ENCODE measurements at regions not wholly inside any gene's neighbourhood (a gene's known extent, or its start where the extent isn't known, plus 50 kb on each side); places are given as distances from the start of the nearest gene placed in this dataset.

DNA sequence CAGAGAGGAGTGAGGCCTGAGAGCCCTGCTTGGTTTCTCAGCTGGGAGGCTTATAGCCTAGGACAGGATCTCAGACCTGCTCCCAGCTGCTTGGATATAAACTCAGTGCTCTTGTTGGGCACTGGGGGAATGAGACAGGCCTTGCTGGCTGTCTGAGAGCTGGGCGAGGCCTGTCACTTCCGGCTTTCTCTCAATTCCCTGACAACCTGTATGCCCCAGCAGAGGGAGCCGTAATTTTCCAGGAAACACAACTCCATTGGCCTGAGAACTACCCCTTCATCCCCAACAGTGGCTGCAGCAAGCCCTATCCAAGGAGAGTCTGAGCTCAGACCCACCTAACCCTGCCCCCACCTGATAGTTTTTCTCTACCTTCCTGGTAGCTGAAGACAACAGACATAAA lies 258.3 kb upstream of the STXBP6 start:
- Histone ChIP-seq H3K79me2 (ENCODE audit: control insufficient read depth, insufficient read depth, low read length) (no peaks in the 10 kb centered on the region), H3K4me3 (no peak overlapping the region), H3K9ac (ENCODE audit: insufficient read depth in 1 of 2, low read depth in 2 of 2, low read length in 2 of 2) (no peak overlapping the region), H3K4me2 (ENCODE audit: insufficient read depth, low read length) (no peak overlapping the region), H3K4me1 (replicated peaks in 1 of 2; ENCODE audit: control insufficient read depth in 2 of 2, insufficient read depth in 2 of 2, low read length in 2 of 2) (no peaks in the 10 kb centered on the region), H3K27ac (ENCODE audit: extremely low read depth, low read depth, low read length) (no peak overlapping the region), H2AFZ (ENCODE audit: low read depth, low read length) (no peak overlapping the region), H3K36me3 (ENCODE audit: control insufficient read depth, insufficient read depth, low read length) (no peaks in the 10 kb centered on the region), H3K27me3 (ENCODE audit: control insufficient read depth in 2 of 2, insufficient read depth in 2 of 2, low read length in 2 of 2) (no peaks in the 10 kb centered on the region), H3K9me3 (replicated peaks; ENCODE audit: control insufficient read depth, insufficient read depth, low read depth, low read length) (no peaks in the 10 kb centered on the region), H4K20me1 (replicated peaks; ENCODE audit: control insufficient read depth, insufficient read depth, low read length) (no peaks in the 10 kb centered on the region), H3K9me1 (ENCODE audit: control insufficient read depth, insufficient read depth, low read length) (no peaks in the 10 kb centered on the region)
- intact Hi-C loops (cut with micrococcal nuclease) (no loop called here), in situ Hi-C loops (cut with MboI) (no loop called here)
- ChIA-PET POLR2A (no interaction called here), CTCF (ENCODE audit: low intra/inter-chr PET ratio) (no interaction called here)
- ATAC-seq: no peak
- no TSS peak for BruUV-seq (replicated peaks)
- no peak for DNase-seq (ENCODE audit: extremely low read depth in 1 of 4, low spot score in 3 of 4)
- no peak for FAIRE-seq
- WGBS (ENCODE audit: insufficient coverage, low coverage, missing lambda C conversion rate): 0% methylated on average over 3 of the region's 3 CpGs
- TF ChIP-seq, protein P1, sequence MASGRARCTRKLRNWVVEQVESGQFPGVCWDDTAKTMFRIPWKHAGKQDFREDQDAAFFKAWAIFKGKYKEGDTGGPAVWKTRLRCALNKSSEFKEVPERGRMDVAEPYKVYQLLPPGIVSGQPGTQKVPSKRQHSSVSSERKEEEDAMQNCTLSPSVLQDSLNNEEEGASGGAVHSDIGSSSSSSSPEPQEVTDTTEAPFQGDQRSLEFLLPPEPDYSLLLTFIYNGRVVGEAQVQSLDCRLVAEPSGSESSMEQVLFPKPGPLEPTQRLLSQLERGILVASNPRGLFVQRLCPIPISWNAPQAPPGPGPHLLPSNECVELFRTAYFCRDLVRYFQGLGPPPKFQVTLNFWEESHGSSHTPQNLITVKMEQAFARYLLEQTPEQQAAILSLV (tag; IDR thresholded peaks at IDR 0.05): no peak
- TF ChIP-seq YY1 (IDR thresholded peaks at IDR 0.05; ENCODE audit: borderline replicate concordance in 1 of 3, control insufficient read depth in 1 of 3, extremely low read depth in 1 of 3, insufficient read depth in 3 of 3, insufficient read length in 1 of 3, insufficient replicate concordance in 2 of 3, low read depth in 1 of 3, low read length in 2 of 3) (no peak), NFYB (IDR thresholded peaks at IDR 0.05; ENCODE audit: extremely low read depth, insufficient read length) (no peak), ZKSCAN1 (IDR thresholded peaks at IDR 0.05; ENCODE audit: low read depth, low read length) (no peak), SIN3A (IDR thresholded peaks at IDR 0.05; ENCODE audit: borderline replicate concordance in 2 of 2, control insufficient read depth in 1 of 2, low read depth in 2 of 2, low read length in 2 of 2) (no peak), IRF2 (CRISPR knock-in tag; IDR thresholded peaks at IDR 0.05) (no peak), DACH1 (IDR thresholded peaks at IDR 0.05; ENCODE audit: partially characterized antibody) (no peak), ZNF224 (CRISPR knock-in tag; IDR thresholded peaks at IDR 0.05) (no peak), ZNF197 (CRISPR knock-in tag; IDR thresholded peaks at IDR 0.05; ENCODE audit: low read depth) (no peak), TCFL5 (CRISPR knock-in tag; conservative IDR thresholded peaks at IDR 0.05) (no peak), TCF7L2 (IDR thresholded peaks at IDR 0.05; ENCODE audit: low read depth, low read length) (no peak)
- TF ChIP-seq, protein P2, sequence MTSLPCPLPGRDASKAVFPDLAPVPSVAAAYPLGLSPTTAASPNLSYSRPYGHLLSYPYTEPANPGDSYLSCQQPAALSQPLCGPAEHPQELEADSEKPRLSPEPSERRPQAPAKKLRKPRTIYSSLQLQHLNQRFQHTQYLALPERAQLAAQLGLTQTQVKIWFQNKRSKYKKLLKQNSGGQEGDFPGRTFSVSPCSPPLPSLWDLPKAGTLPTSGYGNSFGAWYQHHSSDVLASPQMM (CRISPR knock-in tag; IDR thresholded peaks at IDR 0.05): no peak
- TF ChIP-seq, protein P3, sequence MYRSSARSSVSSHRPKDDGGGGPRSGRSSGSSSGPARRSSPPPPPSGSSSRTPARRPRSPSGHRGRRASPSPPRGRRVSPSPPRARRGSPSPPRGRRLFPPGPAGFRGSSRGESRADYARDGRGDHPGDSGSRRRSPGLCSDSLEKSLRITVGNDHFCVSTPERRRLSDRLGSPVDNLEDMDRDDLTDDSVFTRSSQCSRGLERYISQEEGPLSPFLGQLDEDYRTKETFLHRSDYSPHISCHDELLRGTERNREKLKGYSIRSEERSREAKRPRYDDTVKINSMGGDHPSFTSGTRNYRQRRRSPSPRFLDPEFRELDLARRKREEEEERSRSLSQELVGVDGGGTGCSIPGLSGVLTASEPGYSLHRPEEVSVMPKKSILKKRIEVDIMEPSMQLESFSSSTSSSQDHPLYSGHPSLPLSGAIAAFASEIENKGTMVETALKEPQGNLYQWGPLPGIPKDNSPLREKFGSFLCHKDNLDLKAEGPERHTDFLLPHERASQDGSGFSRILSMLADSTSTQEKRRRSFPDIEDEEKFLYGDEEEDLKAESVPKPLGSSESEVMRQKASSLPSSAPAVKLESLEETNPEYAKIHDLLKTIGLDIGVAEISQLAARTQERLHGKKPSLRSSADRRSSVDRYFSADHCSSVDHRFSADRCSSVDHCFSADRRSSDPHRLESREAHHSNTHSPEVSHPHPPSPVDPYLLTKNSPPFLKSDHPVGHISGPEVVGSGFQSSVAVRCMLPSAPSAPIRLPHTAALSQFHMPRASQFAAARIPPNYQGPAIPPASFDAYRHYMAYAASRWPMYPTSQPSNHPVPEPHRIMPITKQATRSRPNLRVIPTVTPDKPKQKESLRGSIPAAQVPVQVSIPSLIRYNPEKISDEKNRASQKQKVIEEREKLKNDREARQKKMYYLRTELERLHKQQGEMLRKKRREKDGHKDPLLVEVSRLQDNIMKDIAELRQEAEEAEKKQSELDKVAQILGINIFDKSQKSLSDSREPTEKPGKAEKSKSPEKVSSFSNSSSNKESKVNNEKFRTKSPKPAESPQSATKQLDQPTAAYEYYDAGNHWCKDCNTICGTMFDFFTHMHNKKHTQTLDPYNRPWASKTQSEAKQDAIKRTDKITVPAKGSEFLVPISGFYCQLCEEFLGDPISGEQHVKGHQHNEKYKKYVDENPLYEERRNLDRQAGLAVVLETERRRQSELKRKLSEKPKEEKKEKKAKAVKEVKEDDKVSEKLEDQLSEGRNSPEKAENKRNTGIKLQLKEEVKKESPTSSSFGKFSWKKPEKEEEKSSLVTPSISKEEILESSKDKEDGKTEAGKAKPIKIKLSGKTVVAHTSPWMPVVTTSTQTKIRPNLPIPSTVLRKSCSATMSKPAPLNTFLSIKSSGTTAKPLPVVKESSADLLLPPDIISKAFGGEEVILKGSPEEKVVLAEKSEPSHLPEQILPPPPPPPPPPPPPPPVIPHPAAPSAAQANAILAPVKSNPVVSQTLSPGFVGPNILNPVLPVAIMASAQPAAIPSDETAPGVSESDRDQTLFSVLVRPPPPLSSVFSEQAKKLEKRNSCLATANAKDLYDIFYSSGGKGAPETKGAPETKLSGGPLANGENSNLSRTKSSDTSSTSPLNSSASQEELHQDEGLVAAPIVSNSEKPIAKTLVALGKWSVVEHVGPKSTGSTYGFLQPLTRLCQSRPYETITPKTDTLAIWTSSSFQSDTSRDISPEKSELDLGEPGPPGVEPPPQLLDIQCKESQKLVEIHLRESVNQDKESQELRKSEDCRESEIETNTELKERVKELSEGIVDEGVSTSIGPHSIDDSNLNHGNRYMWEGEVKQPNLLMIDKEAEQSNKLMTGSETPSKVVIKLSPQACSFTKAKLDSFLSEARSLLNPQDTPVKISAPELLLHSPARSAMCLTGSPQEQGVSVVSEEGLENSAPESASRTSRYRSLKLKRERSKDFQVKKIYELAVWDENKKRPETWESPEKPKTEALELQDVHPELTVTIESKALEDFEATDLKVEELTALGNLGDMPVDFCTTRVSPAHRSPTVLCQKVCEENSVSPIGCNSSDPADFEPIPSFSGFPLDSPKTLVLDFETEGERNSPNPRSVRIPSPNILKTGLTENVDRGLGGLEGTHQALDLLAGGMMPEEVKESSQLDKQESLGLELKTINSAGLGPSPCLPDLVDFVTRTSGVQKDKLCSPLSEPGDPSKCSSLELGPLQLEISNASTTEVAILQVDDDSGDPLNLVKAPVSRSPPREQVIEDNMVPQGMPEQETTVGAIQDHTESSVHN (IDR thresholded peaks at IDR 0.05; ENCODE audit: borderline replicate concordance in 1 of 2, low read depth in 1 of 2): no peak

Data from K562 (cell line).